Spleen (tissue), 11 donors: ENCODE measurements at regions not wholly inside any gene's neighbourhood (a gene's known extent, or its start where the extent isn't known, plus 50 kb on each side); places are given as distances from the start of the nearest gene placed in this dataset.

Source experiments
- DNase-seq: peaks from one replicate; pipeline ENCODE4 v3.0.0-alpha.2; 2020
- H3K27ac ChIP-seq, 8 donors: fragments of 200-600 bp; sonication (generic) in 7 of 8; 1 replicate in 4 of 8; 2 replicates in 4 of 8; pipeline versions ENCODE4 v1.5.0 to v1.8.0; 2016 to 2021; ENCODE audit warnings: inconsistent platforms in 4 of 8, mild to moderate bottlenecking in 4 of 8, moderate library complexity in 1 of 8
- H3K27me3 ChIP-seq, 7 donors: fragments of 200-600 bp; sonication (generic) in 6 of 7; replicated peaks in 1 of 7; 1 replicate in 4 of 7; 2 replicates in 3 of 7; pipeline versions ENCODE4 v1.5.0 to v1.8.0; 2016 to 2021; ENCODE audit warnings: inconsistent platforms in 3 of 7, mild to moderate bottlenecking in 1 of 7
- H3K36me3 ChIP-seq, 6 donors: fragments of 200-600 bp; sonication (generic) in 5 of 6; 1 replicate in 4 of 6; 2 replicates in 2 of 6; pipeline versions ENCODE4 v1.5.0 to v1.8.0; 2016 to 2021; ENCODE audit warnings: inconsistent platforms in 2 of 6
- H3K4me1 ChIP-seq, 6 donors: fragments of 200-600 bp; sonication (generic) in 5 of 6; 1 replicate in 3 of 6; 2 replicates in 3 of 6; pipeline versions ENCODE4 v1.5.0 to v1.8.0; 2016 to 2021; ENCODE audit warnings: inconsistent platforms in 3 of 6
- H3K4me3 ChIP-seq, 8 donors: fragments of 200-600 bp; sonication (generic) in 7 of 8; 1 replicate in 4 of 8; 2 replicates in 4 of 8; pipeline versions ENCODE4 v1.5.0 to v1.8.0; 2016 to 2021; ENCODE audit warnings: inconsistent platforms in 4 of 8, mild to moderate bottlenecking in 4 of 8, moderate library complexity in 2 of 8
- H3K9me3 ChIP-seq, 8 donors: fragments of 200-600 bp; sonication (generic) in 7 of 8; 1 replicate in 4 of 8; 2 replicates in 4 of 8; pipeline versions ENCODE4 v1.5.0 to v1.8.0; 2016 to 2021; ENCODE audit warnings: inconsistent platforms in 4 of 8
- POLR2A ChIP-seq, 3 donors: fragments of 450-650 bp; IDR thresholded peaks; one replicate each; pipeline ENCODE4 v1.5.1; 2017; ENCODE audit warnings: antibody characterized with exemption in 3 of 3, mild to moderate bottlenecking in 1 of 3
- POLR2AphosphoS5 ChIP-seq, 3 donors: sonication (generic); formaldehyde crosslinking; IDR thresholded peaks; one replicate each; pipeline ENCODE4 v1.5.1; 2017; ENCODE audit warnings: antibody characterized with exemption in 3 of 3
- WGBS, 5 donors: extraction: QIAGEN DNeasy Blood & Tissue Kit in 3 of 5; methylation state at CpG; one replicate each; pipeline versions ENCODE4 v1.1.5 to v1.1.7; 2013 to 2018; 5-methylcytosine and 5-hydroxymethylcytosine counted together
- intact Hi-C: fragments of 100-400 bp; cut with DNase I; formaldehyde crosslinking; loops from one replicate; pipeline ENCODE4 v1.15.0; 2023; ENCODE audit warnings: low total_unique reads
- TF ChIP-seq, protein P1 (sequence below), 11 experiments: fragments of 200-600 bp in 7 of 11; fragments of 450-650 bp in 4 of 11; sonication (generic) in 4 of 11; IDR thresholded peaks in 8 of 11; conservative IDR thresholded peaks in 3 of 11; 1 replicate in 7 of 11; 2 replicates in 4 of 11; pipeline versions ENCODE4 v1.4.0 to v1.8.0; 2016 to 2021; ENCODE audit warnings: antibody characterized with exemption in 11 of 11, inconsistent platforms in 4 of 11, mild to moderate bottlenecking in 1 of 11
- donor health status: healthy with polysubstance abuse.
- donor health status: DM: no; HTN: no; CAD: no; lungs with moderate emphysema.
- donor health status: DM: no; HTN: no; CAD: no.
- donor health status: Bipolar disorder and iron deficiency.
- donor health status: healthy.
- donor health status: DM: no; HTN: no; CAD: no.
- donor health status: DM: yes; HTN: yes; CAD: no.

DNA sequence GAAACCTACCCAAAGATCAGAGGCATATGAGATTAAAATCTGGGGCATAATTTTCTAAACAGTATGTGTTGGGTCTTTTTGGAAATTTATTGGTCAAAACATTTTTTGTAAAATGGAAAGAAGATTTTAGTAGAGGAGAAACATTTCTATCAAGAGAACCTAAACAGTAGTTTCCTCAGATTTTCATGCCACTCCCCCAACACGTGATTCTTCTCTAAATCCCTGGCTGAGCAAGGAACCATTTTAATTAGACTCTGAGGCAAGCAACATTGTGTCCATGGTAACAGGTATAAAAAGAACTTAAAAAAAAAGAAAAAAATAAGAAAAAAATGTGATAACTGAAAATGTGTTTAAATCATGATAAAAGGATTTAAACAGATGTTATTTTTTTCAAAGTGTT, 1105.2 kb upstream of the ZEB2 start:
- no peak overlapping the region for H3K4me3 ChIP-seq
- intact Hi-C loops = no loop called here
- H3K4me1 ChIP-seq = no peaks in the 10 kb centered on the region
- 87 to 95% (median 91%) methylated on average over 1 of the region's 1 CpG for WGBS, 5 donors
- no peak overlapping the region for H3K27ac ChIP-seq
- H3K9me3 ChIP-seq = no peaks in the 10 kb centered on the region
- TF ChIP-seq POLR2A (IDR thresholded peaks at IDR 0.05) (no peak), POLR2AphosphoS5 (IDR thresholded peaks at IDR 0.05) (no peak)
- TF ChIP-seq, protein P1, sequence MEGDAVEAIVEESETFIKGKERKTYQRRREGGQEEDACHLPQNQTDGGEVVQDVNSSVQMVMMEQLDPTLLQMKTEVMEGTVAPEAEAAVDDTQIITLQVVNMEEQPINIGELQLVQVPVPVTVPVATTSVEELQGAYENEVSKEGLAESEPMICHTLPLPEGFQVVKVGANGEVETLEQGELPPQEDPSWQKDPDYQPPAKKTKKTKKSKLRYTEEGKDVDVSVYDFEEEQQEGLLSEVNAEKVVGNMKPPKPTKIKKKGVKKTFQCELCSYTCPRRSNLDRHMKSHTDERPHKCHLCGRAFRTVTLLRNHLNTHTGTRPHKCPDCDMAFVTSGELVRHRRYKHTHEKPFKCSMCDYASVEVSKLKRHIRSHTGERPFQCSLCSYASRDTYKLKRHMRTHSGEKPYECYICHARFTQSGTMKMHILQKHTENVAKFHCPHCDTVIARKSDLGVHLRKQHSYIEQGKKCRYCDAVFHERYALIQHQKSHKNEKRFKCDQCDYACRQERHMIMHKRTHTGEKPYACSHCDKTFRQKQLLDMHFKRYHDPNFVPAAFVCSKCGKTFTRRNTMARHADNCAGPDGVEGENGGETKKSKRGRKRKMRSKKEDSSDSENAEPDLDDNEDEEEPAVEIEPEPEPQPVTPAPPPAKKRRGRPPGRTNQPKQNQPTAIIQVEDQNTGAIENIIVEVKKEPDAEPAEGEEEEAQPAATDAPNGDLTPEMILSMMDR (IDR thresholded peaks at IDR 0.05 in 8 of 11, conservative IDR thresholded peaks at IDR 0.05 in 3 of 11) = no peak
- no peak for DNase-seq
- no peaks in the 10 kb centered on the region for H3K27me3 ChIP-seq
- H3K36me3 ChIP-seq = no peaks in the 10 kb centered on the region

DNA sequence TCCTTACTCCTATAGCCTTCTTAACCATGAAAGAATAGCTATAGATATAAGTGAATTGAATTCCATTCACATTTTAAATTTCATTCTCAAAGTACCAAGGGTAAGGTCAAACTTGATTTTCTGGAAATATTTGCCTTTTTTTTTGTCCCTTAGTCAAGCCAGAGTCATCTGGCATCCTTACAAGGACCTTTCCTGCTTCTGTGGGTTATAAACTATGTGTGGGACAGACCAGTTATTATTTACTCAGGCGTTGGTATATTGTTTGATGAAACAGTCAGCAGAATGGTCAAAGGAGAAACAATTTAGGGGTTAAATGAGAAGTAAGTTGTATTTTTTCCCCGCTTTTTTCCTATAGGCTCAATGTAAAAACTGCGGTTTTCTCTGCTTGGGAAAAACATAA, 1103.2 kb upstream of the ZEB2 start:
- no peak for DNase-seq

DNA sequence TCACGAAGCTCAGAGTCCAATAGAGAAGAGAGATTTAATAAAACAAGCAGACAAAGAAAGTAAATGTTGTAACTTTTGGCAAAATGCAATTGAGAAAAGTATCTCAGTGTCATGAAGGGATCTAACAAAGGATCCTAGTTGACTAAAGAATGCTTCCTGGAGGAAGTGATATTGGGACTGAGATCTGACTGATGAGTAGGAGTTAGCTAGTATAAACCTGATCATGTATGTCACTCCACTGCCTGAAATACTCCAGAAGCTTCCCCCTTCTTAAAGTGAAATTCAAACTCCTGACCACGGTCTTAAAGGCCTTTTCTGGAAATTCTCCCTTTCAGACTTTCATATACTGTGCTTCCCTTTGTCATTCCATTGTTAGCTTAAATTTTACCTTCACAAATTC, 1102.4 kb upstream of the ZEB2 start:
- Histone ChIP-seq H3K4me1 (no peaks in the 10 kb centered on the region), H3K27me3 (no peaks in the 10 kb centered on the region), H3K4me3 (no peak overlapping the region), H3K9me3 (no peaks in the 10 kb centered on the region), H3K27ac (no peak overlapping the region), H3K36me3 (no peaks in the 10 kb centered on the region)
- TF ChIP-seq POLR2AphosphoS5 (IDR thresholded peaks at IDR 0.05) = no peak
- TF ChIP-seq, protein P1 (IDR thresholded peaks at IDR 0.05 in 8 of 11, conservative IDR thresholded peaks at IDR 0.05 in 3 of 11) = no peak
- no peak for TF ChIP-seq POLR2A (IDR thresholded peaks at IDR 0.05)
- 79 to 95% (median 85%) methylated on average over 2 of the region's 2 CpGs for WGBS, 5 donors
- no peak for DNase-seq
- intact Hi-C loops = no loop called here

More for the DNA sequence above, 1103.2 kb upstream of the ZEB2 start:
- no peaks in the 10 kb centered on the region for H3K9me3 ChIP-seq
- H3K27me3 ChIP-seq = no peaks in the 10 kb centered on the region
- no peak overlapping the region for H3K4me3 ChIP-seq
- no peaks in the 10 kb centered on the region for H3K4me1 ChIP-seq
- no peak overlapping the region for H3K27ac ChIP-seq
- TF ChIP-seq POLR2A (IDR thresholded peaks at IDR 0.05) = no peak
- TF ChIP-seq, protein P1 (IDR thresholded peaks at IDR 0.05 in 8 of 11, conservative IDR thresholded peaks at IDR 0.05 in 3 of 11) = no peak
- TF ChIP-seq POLR2AphosphoS5 (IDR thresholded peaks at IDR 0.05) = no peak
- 82 to 92% (median 86%) methylated on average over 3 of the region's 3 CpGs for WGBS, 5 donors
- no peaks in the 10 kb centered on the region for H3K36me3 ChIP-seq
- intact Hi-C loops = no loop called here

DNA sequence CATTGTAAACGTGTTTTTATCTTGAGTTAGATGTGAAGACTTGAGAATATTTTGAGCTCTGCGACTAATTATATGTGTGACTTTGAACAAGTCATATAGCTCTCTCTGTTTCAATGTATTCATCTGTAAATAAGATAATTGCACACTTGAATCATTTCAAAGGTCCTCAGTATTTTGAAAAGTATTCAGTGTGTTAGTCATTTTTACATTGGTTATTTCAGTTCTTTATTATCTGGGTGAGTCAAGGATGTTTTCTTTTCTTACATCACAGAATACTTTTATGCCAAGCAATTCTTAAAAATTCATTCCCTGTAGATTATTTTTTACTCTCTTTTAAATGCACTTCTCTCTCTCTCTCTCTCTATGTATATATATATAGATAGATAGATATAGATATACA, 1098.0 kb upstream of the ZEB2 start:
- Histone ChIP-seq H3K4me1 (no peaks in the 10 kb centered on the region), H3K9me3 (peaks cover 0 to 5% (median 0%) of the 10 kb centered on the region in 8 donors), H3K27me3 (no peaks in the 10 kb centered on the region), H3K4me3 (no peak overlapping the region), H3K36me3 (no peaks in the 10 kb centered on the region), H3K27ac (no peak overlapping the region)
- TF ChIP-seq POLR2AphosphoS5 (IDR thresholded peaks at IDR 0.05) (no peak), POLR2A (IDR thresholded peaks at IDR 0.05) (no peak)
- TF ChIP-seq, protein P1 (IDR thresholded peaks at IDR 0.05 in 8 of 11, conservative IDR thresholded peaks at IDR 0.05 in 3 of 11) = no peak
- 59 to 86% (median 75%) methylated on average over 2 of the region's 2 CpGs for WGBS, 5 donors
- intact Hi-C loops = no loop called here
- no peak for DNase-seq
